Mammary epithelial cell (primary cell): ENCODE measurements at regions not wholly inside any gene's neighbourhood (a gene's known extent, or its start where the extent isn't known, plus 50 kb on each side); places are given as distances from the start of the nearest gene placed in this dataset.

Source experiments
- EZH2 ChIP-seq: IDR thresholded peaks from 2 replicates; pipeline ENCODE4 v1.6.1; 2012; ENCODE audit warnings: low read length, inconsistent platforms, borderline replicate concordance
- TF ChIP-seq, protein P1 (sequence below), 2 donors: IDR thresholded peaks in 1 of 2; conservative IDR thresholded peaks in 1 of 2; 2 replicates each; pipeline ENCODE4 v1.5.1; 2011 to 2012; ENCODE audit warnings: inconsistent platforms in 2 of 2, low read length in 2 of 2, mild to moderate bottlenecking in 2 of 2, control low read depth in 1 of 2, low read depth in 1 of 2; ENCODE audit not compliant: insufficient read depth in 1 of 2; ENCODE audit errors: extremely low read depth in 1 of 2

DNA sequence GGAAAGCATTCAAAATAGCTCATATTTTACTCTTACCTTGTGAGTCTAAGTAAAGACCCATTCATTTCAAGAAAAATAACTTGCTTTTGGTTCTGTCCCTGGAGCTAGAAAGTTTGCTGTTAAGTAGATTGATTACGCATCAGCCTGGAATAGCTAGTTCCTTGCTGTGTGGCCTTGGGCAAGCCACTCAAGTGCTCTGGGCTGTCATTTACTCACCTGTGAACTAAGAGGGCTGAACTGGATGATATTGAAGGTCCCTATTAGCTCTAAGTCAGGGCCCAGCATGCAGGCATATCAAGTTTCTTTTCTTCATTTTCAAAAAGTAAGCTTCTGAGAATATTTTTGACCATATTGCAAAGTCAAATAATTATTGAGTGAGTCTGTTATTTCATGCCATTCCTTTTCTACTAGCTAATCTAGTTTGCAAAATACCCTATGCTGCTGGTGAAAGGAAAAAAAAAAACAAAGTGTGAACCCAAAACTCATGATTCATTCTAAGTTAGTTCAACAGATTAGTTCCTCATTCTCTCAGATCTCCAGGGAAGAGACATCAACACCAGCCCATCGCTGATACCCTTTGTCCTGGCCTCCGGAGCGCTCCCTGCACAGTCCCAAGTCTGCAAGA, 106.5 kb upstream of the GMDS start:
- TF ChIP-seq EZH2 = no peak
- TF ChIP-seq, protein P1, sequence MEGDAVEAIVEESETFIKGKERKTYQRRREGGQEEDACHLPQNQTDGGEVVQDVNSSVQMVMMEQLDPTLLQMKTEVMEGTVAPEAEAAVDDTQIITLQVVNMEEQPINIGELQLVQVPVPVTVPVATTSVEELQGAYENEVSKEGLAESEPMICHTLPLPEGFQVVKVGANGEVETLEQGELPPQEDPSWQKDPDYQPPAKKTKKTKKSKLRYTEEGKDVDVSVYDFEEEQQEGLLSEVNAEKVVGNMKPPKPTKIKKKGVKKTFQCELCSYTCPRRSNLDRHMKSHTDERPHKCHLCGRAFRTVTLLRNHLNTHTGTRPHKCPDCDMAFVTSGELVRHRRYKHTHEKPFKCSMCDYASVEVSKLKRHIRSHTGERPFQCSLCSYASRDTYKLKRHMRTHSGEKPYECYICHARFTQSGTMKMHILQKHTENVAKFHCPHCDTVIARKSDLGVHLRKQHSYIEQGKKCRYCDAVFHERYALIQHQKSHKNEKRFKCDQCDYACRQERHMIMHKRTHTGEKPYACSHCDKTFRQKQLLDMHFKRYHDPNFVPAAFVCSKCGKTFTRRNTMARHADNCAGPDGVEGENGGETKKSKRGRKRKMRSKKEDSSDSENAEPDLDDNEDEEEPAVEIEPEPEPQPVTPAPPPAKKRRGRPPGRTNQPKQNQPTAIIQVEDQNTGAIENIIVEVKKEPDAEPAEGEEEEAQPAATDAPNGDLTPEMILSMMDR (conservative IDR thresholded peaks at IDR 0.05 in 1 of 2, IDR thresholded peaks at IDR 0.05 in 1 of 2; ENCODE audit: extremely low read depth in 1 of 2, insufficient read depth in 1 of 2, low read depth in 1 of 2, low read length in 2 of 2) = no peak
